ENCODE measurements at regions not wholly inside any gene's neighbourhood (a gene's known extent, or its start where the extent isn't known, plus 50 kb on each side); places are given as distances from the start of the nearest gene placed in this dataset.

GRCh38 chr12:89091293-89091841 is 260.9 kb downstream of the DUSP6 start:
- no peaks in the 10 kb centered on the region for H3K9me3 ChIP-seq
- no peaks in the 10 kb centered on the region; the same call in 1 of the 2 replicates for H3K27me3 ChIP-seq (ENCODE audit: low read depth)
- no peaks in the 10 kb centered on the region for H3K36me3 ChIP-seq (replicated peaks)
- no peak for DNase-seq (ENCODE audit: low spot score in 2 of 2)
- H3K4me1 ChIP-seq: no peaks in the 10 kb centered on the region
- in situ Hi-C loops (cut with MboI; ENCODE audit: low sequenced_read_pairs): no loop called here
- no peak overlapping the region for H3K4me3 ChIP-seq

GRCh38 chr12:89089264-89089663 is 263.0 kb downstream of the DUSP6 start:
- no peaks in the 10 kb centered on the region for H3K9me3 ChIP-seq
- in situ Hi-C loops (cut with MboI; ENCODE audit: low sequenced_read_pairs): no loop called here

GRCh38 chr12:89087876-89088275 is 264.4 kb downstream of the DUSP6 start:
- Histone ChIP-seq H3K4me1 (no peaks in the 10 kb centered on the region), H3K27me3 (ENCODE audit: low read depth) (no peaks in the 10 kb centered on the region), H3K9me3 (no peaks in the 10 kb centered on the region), H3K4me3 (no peak overlapping the region), H3K36me3 (replicated peaks) (no peaks in the 10 kb centered on the region)
- no peak for DNase-seq (ENCODE audit: low spot score in 2 of 2)
- in situ Hi-C loops (cut with MboI; ENCODE audit: low sequenced_read_pairs): no loop called here

More at GRCh38 chr12:89089264-89089663, 263.0 kb downstream of the DUSP6 start:
- Histone ChIP-seq H3K4me1 (no peaks in the 10 kb centered on the region), H3K36me3 (replicated peaks) (no peaks in the 10 kb centered on the region), H3K27me3 (ENCODE audit: low read depth) (no peaks in the 10 kb centered on the region), H3K4me3 (no peak overlapping the region)
- no peak for DNase-seq (ENCODE audit: low spot score in 2 of 2)

GRCh38 chr12:89087149-89087825 is 265.0 kb downstream of the DUSP6 start:
- Histone ChIP-seq H3K4me3 (no peak overlapping the region), H3K9me3 (no peaks in the 10 kb centered on the region), H3K27me3 (ENCODE audit: low read depth) (no peaks in the 10 kb centered on the region), H3K36me3 (replicated peaks) (no peaks in the 10 kb centered on the region), H3K4me1 (no peaks in the 10 kb centered on the region)
- no peak for DNase-seq (ENCODE audit: low spot score in 2 of 2)
- in situ Hi-C loops (cut with MboI; ENCODE audit: low sequenced_read_pairs): no loop called here

GRCh38 chr12:89085421-89085820 is 266.9 kb downstream of the DUSP6 start:
- Histone ChIP-seq H3K4me3 (no peak overlapping the region), H3K36me3 (replicated peaks) (no peaks in the 10 kb centered on the region), H3K27me3 (ENCODE audit: low read depth) (no peaks in the 10 kb centered on the region), H3K4me1 (no peaks in the 10 kb centered on the region), H3K9me3 (no peaks in the 10 kb centered on the region)
- no peak for DNase-seq (ENCODE audit: low spot score in 2 of 2)
- in situ Hi-C loops (cut with MboI; ENCODE audit: low sequenced_read_pairs): no loop called here

- Histone ChIP-seq H3K36me3 (replicated peaks) (no peaks in the 10 kb centered on the region), H3K4me1 (no peaks in the 10 kb centered on the region), H3K9me3 (no peaks in the 10 kb centered on the region), H3K4me3 (no peak overlapping the region), H3K27me3 (ENCODE audit: low read depth) (no peaks in the 10 kb centered on the region)
- in situ Hi-C loops (cut with MboI; ENCODE audit: low sequenced_read_pairs): no loop called here
- DNase-seq (ENCODE audit: low spot score in 2 of 2): no peak
These were observed 267.6 kb downstream of the DUSP6 start for GRCh38 chr12:89084751-89085150.

- no peaks in the 10 kb centered on the region for H3K4me1 ChIP-seq
- in situ Hi-C loops (cut with MboI; ENCODE audit: low sequenced_read_pairs): no loop called here
- no peaks in the 10 kb centered on the region for H3K36me3 ChIP-seq (replicated peaks)
These were observed 268.8 kb downstream of the DUSP6 start for GRCh38 chr12:89083491-89083890.

GRCh38 chr12:89082370-89082753 is 269.9 kb downstream of the DUSP6 start:
- Histone ChIP-seq H3K4me1 (no peaks in the 10 kb centered on the region), H3K4me3 (no peak overlapping the region), H3K36me3 (replicated peaks) (no peaks in the 10 kb centered on the region), H3K9me3 (no peaks in the 10 kb centered on the region), H3K27me3 (ENCODE audit: low read depth) (no peaks in the 10 kb centered on the region)
- DNase-seq (ENCODE audit: low spot score in 2 of 2): no peak
- in situ Hi-C loops (cut with MboI; ENCODE audit: low sequenced_read_pairs): no loop called here

More at GRCh38 chr12:89083491-89083890, 268.8 kb downstream of the DUSP6 start:
- Histone ChIP-seq H3K27me3 (ENCODE audit: low read depth) (no peaks in the 10 kb centered on the region), H3K4me3 (no peak overlapping the region), H3K9me3 (no peaks in the 10 kb centered on the region)
- no peak for DNase-seq (ENCODE audit: low spot score in 2 of 2)

GRCh38 chr12:89081719-89082369 is 270.5 kb downstream of the DUSP6 start:
- no peak overlapping the region for H3K4me3 ChIP-seq
- DNase-seq (ENCODE audit: low spot score in 2 of 2): no peak
- H3K36me3 ChIP-seq (replicated peaks): no peaks in the 10 kb centered on the region
- H3K9me3 ChIP-seq: no peaks in the 10 kb centered on the region
- H3K27me3 ChIP-seq (ENCODE audit: low read depth): no peaks in the 10 kb centered on the region
- no peaks in the 10 kb centered on the region for H3K4me1 ChIP-seq
- in situ Hi-C loops (cut with MboI; ENCODE audit: low sequenced_read_pairs): no loop called here

- no peaks in the 10 kb centered on the region for H3K36me3 ChIP-seq (replicated peaks)
- H3K9me3 ChIP-seq: no peaks in the 10 kb centered on the region
- in situ Hi-C loops (cut with MboI; ENCODE audit: low sequenced_read_pairs): no loop called here
- no peaks in the 10 kb centered on the region for H3K27me3 ChIP-seq (ENCODE audit: low read depth)
- DNase-seq (ENCODE audit: low spot score in 2 of 2): no peak
- no peaks in the 10 kb centered on the region for H3K4me1 ChIP-seq
- H3K4me3 ChIP-seq: no peak overlapping the region
These were observed 271.4 kb downstream of the DUSP6 start for GRCh38 chr12:89080793-89081465.

GRCh38 chr12:89075880-89076540 is 276.3 kb downstream of the DUSP6 start:
- no peaks in the 10 kb centered on the region for H3K36me3 ChIP-seq (replicated peaks)
- peaks cover 13% of the 10 kb centered on the region for H3K4me1 ChIP-seq
- in situ Hi-C loops (cut with MboI; ENCODE audit: low sequenced_read_pairs): no loop called here
- no peaks in the 10 kb centered on the region for H3K9me3 ChIP-seq
- DNase-seq (ENCODE audit: low spot score in 2 of 2): no peak
- H3K27me3 ChIP-seq (ENCODE audit: low read depth): no peaks in the 10 kb centered on the region
- no peak overlapping the region for H3K4me3 ChIP-seq

GRCh38 chr12:89073659-89074058 is 278.6 kb downstream of the DUSP6 start:
- peaks cover 13% of the 10 kb centered on the region for H3K4me1 ChIP-seq
- no peak for DNase-seq (ENCODE audit: low spot score in 2 of 2)
- in situ Hi-C loops (cut with MboI; ENCODE audit: low sequenced_read_pairs): no loop called here
- H3K9me3 ChIP-seq: no peaks in the 10 kb centered on the region
- H3K4me3 ChIP-seq: no peak overlapping the region
- no peaks in the 10 kb centered on the region for H3K36me3 ChIP-seq (replicated peaks)
- H3K27me3 ChIP-seq (ENCODE audit: low read depth): no peaks in the 10 kb centered on the region

GRCh38 chr12:89073027-89073398 is 279.3 kb downstream of the DUSP6 start:
- Histone ChIP-seq H3K9me3 (no peaks in the 10 kb centered on the region), H3K36me3 (replicated peaks) (no peaks in the 10 kb centered on the region), H3K4me1 (peaks cover 13% of the 10 kb centered on the region), H3K27me3 (ENCODE audit: low read depth) (no peaks in the 10 kb centered on the region), H3K4me3 (no peak overlapping the region)
- in situ Hi-C loops (cut with MboI; ENCODE audit: low sequenced_read_pairs): no loop called here
- DNase-seq (ENCODE audit: low spot score in 2 of 2): no peak

Measured in HAP-1 (cell line).